ES-I3 (cell line): ENCODE measurements at regions not wholly inside any gene's neighbourhood (a gene's known extent, or its start where the extent isn't known, plus 50 kb on each side); places are given as distances from the start of the nearest gene placed in this dataset.
"Not testable (repeated sequence)": the region's sequence is repeated elsewhere in the genome, so short reads cannot be mapped to it uniquely, and the experiment has no call there.

Experiments
- H3K36me3 ChIP-seq: 2 replicates; pipeline ENCODE4 v1.6.1; 2013; ENCODE audit warnings: mild to moderate bottlenecking, low read length, control low read depth, moderate library complexity; ENCODE audit not compliant: insufficient read depth
- H3K4me1 ChIP-seq: 2 replicates; pipeline ENCODE4 v1.6.1; 2013; ENCODE audit warnings: mild to moderate bottlenecking, control low read depth, low read length; ENCODE audit not compliant: insufficient read depth
- H3K9ac ChIP-seq: 2 replicates; pipeline ENCODE4 v1.6.1; 2013; ENCODE audit warnings: low read depth, mild to moderate bottlenecking, low read length, moderate library complexity
- H3K9me3 ChIP-seq: 2 replicates; pipeline ENCODE4 v1.6.1; 2013; ENCODE audit warnings: mild to moderate bottlenecking, low read length, moderate library complexity; ENCODE audit not compliant: control insufficient read depth, insufficient read depth

- Histone ChIP-seq H3K36me3 (no peaks in the 10 kb centered on the region), H3K9me3 (no peaks in the 10 kb centered on the region), H3K4me1 (no peaks in the 10 kb centered on the region), H3K9ac (no peak overlapping the region)
These were observed 107.4 kb upstream of the SGCD start for GRCh38 chr5:156219483-156220005.

DNA sequence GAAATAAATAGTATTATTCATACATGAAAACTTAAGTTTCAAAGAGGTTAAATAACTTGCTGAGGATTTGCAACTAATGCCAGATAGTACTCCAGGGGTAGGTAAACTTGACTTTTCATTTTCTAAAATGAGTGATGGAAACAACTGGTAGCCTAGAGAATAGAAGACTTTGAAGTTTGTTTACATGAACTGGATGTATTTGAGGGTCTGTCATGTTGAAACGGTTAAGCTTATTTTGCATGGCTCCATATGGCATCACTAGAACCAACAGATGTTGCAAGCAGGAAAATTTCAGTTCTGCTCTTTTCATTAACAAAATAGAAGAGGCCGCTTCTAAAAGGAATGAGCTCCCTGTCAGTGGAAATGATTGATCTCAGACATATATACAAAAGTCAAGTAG lies 105.1 kb upstream of the SGCD start:
- Histone ChIP-seq H3K4me1 (no peaks in the 10 kb centered on the region), H3K36me3 (no peaks in the 10 kb centered on the region), H3K9me3 (no peaks in the 10 kb centered on the region), H3K9ac (no peak overlapping the region)

DNA sequence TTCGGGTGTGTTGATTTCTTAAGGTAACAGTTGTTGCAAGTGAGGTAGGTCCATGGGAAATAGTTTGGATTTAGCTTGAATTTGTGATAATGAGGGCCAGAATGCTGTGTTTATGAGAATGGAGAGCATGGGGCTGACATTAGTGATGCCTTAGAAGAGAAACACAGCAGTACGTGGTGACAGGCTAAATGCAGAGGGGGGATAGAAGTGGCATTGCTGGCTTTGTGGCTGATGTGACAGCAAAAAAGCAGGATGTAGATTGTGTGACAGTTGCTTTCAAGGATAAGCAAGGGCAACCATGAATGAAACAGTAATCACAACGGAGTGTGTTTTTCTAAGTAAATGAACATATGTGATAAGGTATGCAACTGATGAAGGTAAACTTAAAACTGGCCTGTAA lies 103.4 kb upstream of the SGCD start:
- Histone ChIP-seq H3K36me3 (no peaks in the 10 kb centered on the region), H3K9me3 (no peaks in the 10 kb centered on the region), H3K4me1 (no peaks in the 10 kb centered on the region), H3K9ac (no peak overlapping the region)

- not testable (repeated sequence) for H3K9me3 ChIP-seq, H3K36me3 ChIP-seq, H3K4me1 ChIP-seq, H3K9ac ChIP-seq
These were observed 100.5 kb upstream of the SGCD start for GRCh38 chr5:156226485-156226884.

GRCh38 chr5:156230887-156231286 lies 96.1 kb upstream of the SGCD start:
- Histone ChIP-seq H3K9me3 (no peaks in the 10 kb centered on the region), H3K9ac (no peak overlapping the region), H3K4me1 (no peaks in the 10 kb centered on the region), H3K36me3 (no peaks in the 10 kb centered on the region)

GRCh38 chr5:156232251-156232869 lies 94.6 kb upstream of the SGCD start:
- H3K9ac ChIP-seq: no peak overlapping the region
- H3K9me3 ChIP-seq: no peaks in the 10 kb centered on the region
- H3K36me3 ChIP-seq: no peaks in the 10 kb centered on the region
- no peaks in the 10 kb centered on the region for H3K4me1 ChIP-seq

GRCh38 chr5:156237361-156237760 lies 89.6 kb upstream of the SGCD start:
- no peaks in the 10 kb centered on the region for H3K9me3 ChIP-seq
- H3K36me3 ChIP-seq: no peaks in the 10 kb centered on the region
- no peaks in the 10 kb centered on the region for H3K4me1 ChIP-seq
- no peak overlapping the region for H3K9ac ChIP-seq

GRCh38 chr5:156239800-156240199 lies 87.2 kb upstream of the SGCD start:
- no peaks in the 10 kb centered on the region for H3K36me3 ChIP-seq
- no peak overlapping the region for H3K9ac ChIP-seq
- H3K9me3 ChIP-seq: no peaks in the 10 kb centered on the region
- no peaks in the 10 kb centered on the region for H3K4me1 ChIP-seq

DNA sequence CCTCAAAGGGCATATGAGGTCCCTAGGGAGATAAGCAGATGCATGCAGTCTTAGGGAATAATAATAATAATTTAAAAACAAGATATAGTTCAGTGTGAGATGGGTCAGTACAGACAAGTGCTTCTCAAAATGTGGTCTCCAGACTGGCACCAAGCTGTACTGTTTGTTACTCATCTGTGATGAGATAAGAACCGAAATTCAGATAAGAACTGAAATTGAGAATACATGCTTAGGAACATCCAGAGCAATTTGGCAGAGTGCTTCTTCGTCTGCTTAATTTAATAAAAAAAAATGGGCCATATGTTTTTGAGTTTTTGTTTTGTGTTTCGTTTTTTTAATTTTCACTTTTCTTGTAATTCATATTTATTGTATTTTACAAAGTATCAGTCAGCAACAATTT lies 86.5 kb upstream of the SGCD start:
- Histone ChIP-seq H3K9me3 (no peaks in the 10 kb centered on the region), H3K4me1 (no peaks in the 10 kb centered on the region), H3K9ac (no peak overlapping the region), H3K36me3 (no peaks in the 10 kb centered on the region)

DNA sequence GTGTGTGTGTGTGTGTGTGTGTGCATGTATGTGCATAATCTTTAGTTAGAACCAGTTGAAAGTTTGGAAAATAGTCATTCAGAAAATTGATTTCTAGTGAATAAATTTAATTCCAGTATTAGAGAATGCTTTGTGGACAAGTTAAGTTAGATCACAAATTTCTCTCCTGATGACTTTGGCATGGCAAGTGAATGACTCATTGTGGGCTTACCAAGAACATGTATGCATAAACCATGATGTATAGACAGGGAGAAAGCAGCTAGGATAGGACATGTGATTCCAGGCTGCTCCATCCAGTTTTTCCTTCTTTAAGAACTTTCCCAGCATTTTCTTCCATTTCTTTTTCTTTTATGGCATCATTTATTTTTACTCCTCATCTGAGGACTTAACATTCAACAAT lies 85.7 kb upstream of the SGCD start:
- Histone ChIP-seq H3K4me1 (no peaks in the 10 kb centered on the region), H3K36me3 (no peaks in the 10 kb centered on the region), H3K9me3 (no peaks in the 10 kb centered on the region), H3K9ac (no peak overlapping the region)

DNA sequence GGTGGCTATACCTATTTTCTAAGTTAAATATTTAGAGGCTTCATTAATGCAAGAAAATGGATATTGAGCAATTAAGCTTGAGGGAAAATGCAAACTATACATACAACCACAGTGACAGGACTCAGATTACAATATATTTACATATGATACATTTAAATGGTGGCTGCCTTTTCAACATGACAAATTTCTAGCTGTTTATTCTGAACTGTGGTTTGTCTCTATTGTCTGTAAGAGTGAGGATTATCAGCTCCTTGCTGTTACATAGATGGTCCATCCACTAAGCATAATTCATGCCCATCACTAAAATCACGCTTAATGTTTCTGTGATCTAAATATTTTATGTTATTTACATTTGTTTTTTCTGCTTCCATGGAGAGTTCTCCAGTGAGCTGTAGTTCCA lies 81.1 kb upstream of the SGCD start:
- Histone ChIP-seq H3K9ac (no peak overlapping the region), H3K36me3 (no peaks in the 10 kb centered on the region), H3K4me1 (no peaks in the 10 kb centered on the region), H3K9me3 (no peaks in the 10 kb centered on the region)

GRCh38 chr5:156251076-156251475 lies 75.9 kb upstream of the SGCD start:
- no peak overlapping the region for H3K9ac ChIP-seq
- H3K36me3 ChIP-seq: no peaks in the 10 kb centered on the region
- H3K4me1 ChIP-seq: no peaks in the 10 kb centered on the region
- H3K9me3 ChIP-seq: no peaks in the 10 kb centered on the region

- Histone ChIP-seq H3K9me3 (no peaks in the 10 kb centered on the region), H3K9ac (no peak overlapping the region), H3K36me3 (no peaks in the 10 kb centered on the region), H3K4me1 (no peaks in the 10 kb centered on the region)
These were observed 73.8 kb upstream of the SGCD start for GRCh38 chr5:156253130-156253529.

DNA sequence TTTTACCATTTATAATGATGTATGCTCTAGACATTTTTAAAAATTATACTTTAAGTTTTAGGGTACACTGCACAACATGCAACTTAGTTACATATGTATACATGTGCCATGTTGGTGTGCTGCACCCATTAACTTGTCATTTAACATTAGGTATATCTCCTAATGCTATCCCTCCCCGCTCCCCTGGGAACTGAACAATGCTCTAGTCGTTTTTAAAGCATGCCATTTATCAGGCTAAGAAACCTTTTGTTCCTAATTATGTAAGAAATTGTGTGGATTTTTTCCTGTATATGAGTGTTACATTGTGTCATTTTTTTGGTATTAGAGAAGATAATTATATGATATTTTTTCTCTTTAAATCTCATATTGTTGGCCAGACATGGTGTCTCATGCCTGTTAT lies 72.8 kb upstream of the SGCD start:
- H3K36me3 ChIP-seq: no peaks in the 10 kb centered on the region
- no peaks in the 10 kb centered on the region for H3K9me3 ChIP-seq
- no peaks in the 10 kb centered on the region for H3K4me1 ChIP-seq
- H3K9ac ChIP-seq: no peak overlapping the region

DNA sequence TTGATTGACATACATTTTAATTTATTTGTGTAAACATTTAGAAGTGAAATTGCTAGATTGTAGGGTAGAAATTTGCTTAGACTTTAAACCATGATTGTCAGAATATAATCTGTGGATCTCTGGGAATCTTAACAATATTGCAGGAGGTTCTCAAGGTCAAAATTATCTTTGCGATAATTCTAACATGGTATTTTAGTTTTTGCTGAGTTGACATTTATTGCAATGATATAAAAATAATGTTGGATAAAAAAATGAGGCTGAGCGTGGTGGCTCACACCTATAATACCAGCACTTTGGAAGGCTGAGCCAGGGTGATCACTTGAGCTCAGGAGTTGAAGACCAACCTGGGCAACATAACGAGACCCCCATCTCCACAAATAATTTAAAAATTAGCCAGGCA lies 70.3 kb upstream of the SGCD start:
- H3K9me3 ChIP-seq: no peaks in the 10 kb centered on the region
- H3K9ac ChIP-seq: no peak overlapping the region
- no peaks in the 10 kb centered on the region for H3K4me1 ChIP-seq
- H3K36me3 ChIP-seq: no peaks in the 10 kb centered on the region

- no peaks in the 10 kb centered on the region for H3K4me1 ChIP-seq
- H3K9me3 ChIP-seq: no peaks in the 10 kb centered on the region
- no peak overlapping the region for H3K9ac ChIP-seq
- no peaks in the 10 kb centered on the region for H3K36me3 ChIP-seq
These were observed 68.0 kb upstream of the SGCD start for GRCh38 chr5:156258934-156259333.
